ENCODE measurements at regions not wholly inside any gene's neighbourhood (a gene's known extent, or its start where the extent isn't known, plus 50 kb on each side); places are given as distances from the start of the nearest gene placed in this dataset.

DNA sequence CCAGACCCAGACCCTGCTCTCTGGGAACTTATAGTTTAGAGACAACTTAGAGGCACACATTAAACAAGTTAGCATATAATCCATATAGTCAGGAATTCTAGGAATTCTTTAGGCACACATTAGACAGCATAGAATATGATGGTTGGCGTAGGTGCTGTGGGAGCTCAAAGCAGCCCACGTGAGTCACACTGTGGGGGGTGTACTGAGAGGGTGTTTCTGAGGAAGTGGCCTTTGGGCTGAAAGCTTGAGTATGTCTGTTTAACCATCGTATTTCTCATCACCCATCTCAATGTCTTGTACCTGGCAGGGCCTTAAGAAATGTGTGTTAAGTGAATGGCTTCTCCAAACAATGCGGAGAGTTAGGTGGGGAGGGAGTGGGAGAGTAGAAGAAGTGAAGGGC is 67.2 kb downstream of the TMEM30B start:
- no peak for TF ChIP-seq EP300 (IDR thresholded peaks at IDR 0.05)
- TF ChIP-seq, protein P1, sequence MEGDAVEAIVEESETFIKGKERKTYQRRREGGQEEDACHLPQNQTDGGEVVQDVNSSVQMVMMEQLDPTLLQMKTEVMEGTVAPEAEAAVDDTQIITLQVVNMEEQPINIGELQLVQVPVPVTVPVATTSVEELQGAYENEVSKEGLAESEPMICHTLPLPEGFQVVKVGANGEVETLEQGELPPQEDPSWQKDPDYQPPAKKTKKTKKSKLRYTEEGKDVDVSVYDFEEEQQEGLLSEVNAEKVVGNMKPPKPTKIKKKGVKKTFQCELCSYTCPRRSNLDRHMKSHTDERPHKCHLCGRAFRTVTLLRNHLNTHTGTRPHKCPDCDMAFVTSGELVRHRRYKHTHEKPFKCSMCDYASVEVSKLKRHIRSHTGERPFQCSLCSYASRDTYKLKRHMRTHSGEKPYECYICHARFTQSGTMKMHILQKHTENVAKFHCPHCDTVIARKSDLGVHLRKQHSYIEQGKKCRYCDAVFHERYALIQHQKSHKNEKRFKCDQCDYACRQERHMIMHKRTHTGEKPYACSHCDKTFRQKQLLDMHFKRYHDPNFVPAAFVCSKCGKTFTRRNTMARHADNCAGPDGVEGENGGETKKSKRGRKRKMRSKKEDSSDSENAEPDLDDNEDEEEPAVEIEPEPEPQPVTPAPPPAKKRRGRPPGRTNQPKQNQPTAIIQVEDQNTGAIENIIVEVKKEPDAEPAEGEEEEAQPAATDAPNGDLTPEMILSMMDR (IDR thresholded peaks at IDR 0.05): no peak
- TF ChIP-seq POLR2AphosphoS5 (IDR thresholded peaks at IDR 0.05): no peak

All from upper lobe of left lung (tissue), 4 donors.